ENCODE measurements at regions not wholly inside any gene's neighbourhood (a gene's known extent, or its start where the extent isn't known, plus 50 kb on each side); places are given as distances from the start of the nearest gene placed in this dataset.

DNA sequence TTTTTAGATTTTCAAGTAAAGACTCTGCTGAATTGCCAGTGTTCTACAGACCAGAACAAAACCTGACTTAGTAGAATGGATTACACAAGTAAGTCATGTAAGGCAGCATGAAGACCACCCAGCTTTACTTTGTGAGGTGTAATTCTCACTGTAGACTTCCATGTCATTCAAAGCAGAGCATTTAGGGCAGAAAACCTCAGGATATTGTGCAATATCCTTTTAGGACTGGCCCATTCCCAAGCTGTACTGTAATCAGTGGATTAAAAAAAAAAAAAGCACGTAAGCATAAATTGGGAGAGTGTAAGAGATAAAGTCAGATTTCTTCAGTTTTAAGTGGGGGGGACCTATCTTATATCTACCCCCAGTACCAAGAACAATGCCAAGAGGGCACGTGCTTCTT, 380.5 kb upstream of the PRMT6 start:
- no peak for DNase-seq (ENCODE audit: low read depth)

DNA sequence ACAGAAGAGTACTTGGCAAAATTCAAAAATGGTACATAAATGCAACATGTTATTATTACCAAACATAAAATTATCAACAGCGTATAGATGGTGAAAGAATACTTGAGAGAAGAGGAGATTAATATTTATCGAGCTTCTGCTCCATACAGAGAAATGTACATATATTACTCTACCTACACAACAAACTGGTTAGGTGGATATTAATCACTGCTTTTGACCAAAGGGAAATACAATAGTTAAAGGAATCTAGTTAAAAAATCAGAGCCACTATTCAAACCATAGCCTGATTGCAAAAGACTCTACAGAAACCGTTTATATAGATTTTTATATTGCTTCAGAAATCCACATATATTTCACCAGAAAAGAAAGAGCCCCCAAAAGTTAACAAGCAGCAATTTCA, 379.3 kb upstream of the PRMT6 start:
- no peak for DNase-seq (ENCODE audit: low read depth)

DNA sequence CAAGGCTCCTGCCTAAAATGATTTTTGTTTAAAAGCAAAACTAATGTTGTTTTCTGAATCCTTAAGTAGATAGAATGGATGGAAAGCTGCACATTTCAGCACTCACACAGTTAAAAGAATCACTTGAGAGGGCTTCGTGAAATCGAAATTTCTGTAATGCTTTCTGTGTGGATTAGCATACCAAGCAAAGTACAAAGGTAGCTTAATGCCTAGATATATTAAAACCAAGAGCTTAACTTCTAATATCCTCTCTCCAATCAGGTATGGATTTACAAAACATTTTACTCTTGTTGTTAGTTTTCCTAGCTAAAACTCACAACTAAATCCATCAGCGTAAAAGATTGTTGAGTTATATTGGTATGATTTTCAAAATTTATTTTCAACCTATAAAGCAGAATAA, 378.8 kb upstream of the PRMT6 start:
- no peak for DNase-seq (ENCODE audit: low read depth)

DNA sequence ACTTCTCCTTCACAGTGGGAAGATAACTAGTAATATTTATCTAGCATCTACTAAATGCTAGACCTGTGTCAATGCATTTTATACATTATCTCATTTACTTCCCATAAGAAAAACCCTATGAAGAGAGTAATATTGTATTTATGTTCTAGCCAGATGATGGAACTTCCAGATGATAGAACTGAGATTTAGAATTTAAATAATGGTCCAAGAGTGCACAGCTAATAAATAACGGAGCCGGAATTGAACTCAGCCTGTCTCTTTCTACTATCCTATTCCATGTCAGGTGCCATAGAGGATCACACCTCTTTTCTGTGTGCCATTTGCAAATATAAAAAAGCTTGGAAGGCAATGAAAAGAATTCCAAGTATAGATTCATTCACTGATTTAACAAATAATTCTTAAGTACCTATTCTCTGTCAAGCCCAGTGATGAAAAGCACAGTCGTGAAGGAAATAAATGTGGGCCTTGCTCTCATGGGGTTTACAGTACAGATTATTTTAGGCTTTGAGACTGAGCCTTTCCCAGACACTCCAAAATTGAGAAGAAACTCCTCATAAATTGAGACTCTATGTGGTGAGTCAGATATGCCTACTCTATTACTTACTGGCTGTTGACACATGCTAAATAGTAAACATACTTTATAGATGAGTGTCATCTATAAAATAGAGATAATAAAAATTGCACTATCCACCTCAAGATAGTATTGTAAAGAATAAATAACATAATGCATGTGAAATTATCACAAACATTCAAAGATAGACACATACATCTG, 378.0 kb upstream of the PRMT6 start:
- DNase-seq (ENCODE audit: low read depth): no peak

DNA sequence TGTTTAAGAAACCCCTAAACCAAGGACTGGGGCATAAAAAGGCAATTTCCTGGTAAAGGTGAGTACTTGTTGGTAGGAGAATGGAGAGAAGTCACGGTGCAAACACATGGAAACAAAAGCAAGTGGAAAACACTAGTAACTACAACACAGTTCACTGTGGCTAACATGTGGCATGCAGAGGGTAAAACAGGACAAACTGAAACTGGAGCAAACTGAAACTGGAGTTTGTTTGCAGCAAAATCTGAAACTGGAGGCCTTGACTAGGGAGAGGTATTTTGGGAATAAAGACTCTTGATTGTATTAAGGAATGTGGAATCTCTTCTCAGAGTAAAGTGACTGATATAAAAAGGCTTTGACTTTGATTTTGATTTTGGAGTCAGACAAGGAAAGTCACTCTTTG, 376.3 kb upstream of the PRMT6 start:
- peak; percentile 1 for DNase-seq (ENCODE audit: low read depth)

DNA sequence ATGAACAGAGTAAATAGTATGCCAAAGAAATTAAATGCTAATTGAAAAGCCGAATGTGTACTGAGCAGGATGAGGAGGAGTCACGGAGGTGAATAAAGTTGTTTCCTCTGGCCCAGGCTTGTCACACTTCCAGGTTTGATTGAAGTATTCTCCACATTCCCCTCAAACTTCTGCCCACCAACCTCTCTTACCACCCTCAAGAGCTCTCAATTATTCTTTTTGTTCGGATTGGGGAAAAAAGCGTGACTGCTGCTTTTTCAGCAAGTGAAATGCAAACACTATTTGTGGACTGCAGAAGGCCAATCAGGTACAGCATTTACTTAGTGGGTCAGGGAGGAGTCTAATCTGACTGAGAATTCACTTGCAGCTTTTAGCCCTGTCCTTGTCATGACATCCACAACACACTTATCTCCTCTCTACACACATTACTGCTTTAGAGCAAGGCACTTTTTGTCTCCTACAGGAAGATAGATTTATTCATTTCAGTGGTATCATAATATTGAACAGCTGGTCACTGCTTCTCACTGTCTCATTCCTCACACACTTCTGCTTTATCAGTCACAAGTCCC, 375.6 kb upstream of the PRMT6 start:
- DNase-seq (ENCODE audit: low read depth): no peak

DNA sequence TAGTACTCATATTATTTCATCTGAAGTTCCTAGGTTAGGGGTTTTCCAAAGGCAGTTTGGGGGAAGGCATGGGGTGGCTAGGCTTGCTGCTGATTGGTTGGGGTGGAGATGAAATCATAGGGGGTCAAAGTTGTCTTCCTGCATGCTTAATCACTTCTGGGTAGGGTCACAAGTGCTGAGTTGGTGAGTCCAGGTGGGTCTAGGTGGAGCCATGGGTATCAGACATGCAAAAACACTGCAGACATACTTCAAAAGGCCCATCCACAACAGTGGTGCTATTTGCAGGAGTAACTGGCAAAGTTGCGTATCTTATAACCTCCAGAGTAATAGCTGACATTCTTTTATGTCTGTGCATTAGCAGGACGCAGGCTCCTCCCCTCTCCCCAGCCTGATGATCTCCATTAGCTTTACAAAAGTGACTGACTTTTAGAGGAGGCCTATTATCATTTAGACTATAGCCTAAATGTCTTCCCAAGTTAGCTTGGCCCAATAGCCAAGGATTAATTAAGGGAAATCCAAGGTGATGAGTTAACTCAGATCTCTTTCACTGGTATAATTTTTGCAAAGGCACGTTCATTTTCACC, 374.4 kb upstream of the PRMT6 start:
- no peak for DNase-seq (ENCODE audit: low read depth)

DNA sequence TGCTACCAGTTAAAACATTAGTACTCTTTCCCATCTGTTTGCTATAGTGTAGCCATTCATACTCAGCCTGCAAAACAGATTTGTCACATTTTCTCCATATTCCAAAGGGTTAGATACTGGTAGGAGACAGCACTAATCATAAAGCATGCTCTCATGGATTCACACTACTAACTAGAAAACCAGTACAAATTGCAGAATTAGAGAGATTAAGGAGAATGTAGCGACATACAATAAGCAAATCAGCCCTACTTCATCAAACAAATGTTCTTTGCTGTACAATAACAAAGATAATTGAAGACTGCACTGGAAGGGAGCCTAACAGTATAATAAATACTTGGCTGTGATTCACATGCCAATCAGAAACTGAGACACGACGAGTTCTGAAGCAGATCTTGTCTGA, 368.0 kb upstream of the PRMT6 start:
- DNase-seq (ENCODE audit: low read depth): no peak

DNA sequence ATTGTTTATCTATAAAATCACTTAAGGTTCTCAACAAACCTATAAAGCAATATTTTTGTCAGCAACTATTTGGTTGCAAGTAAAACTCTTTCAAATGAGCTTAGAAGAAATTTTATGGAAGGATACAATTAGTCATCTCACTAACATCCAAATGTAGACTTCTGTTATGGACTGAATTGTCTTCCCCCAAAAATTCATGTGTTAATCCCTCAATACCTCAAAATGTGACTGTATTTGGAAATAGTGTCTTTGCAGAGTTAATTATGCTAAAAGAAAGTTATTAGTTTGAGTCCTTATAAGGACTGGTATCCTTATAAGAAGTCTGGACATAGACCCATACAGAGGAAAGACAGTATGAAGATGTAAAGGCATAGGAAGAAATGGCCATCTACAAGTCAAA, 357.8 kb upstream of the PRMT6 start:
- no peak for DNase-seq (ENCODE audit: low read depth)

DNA sequence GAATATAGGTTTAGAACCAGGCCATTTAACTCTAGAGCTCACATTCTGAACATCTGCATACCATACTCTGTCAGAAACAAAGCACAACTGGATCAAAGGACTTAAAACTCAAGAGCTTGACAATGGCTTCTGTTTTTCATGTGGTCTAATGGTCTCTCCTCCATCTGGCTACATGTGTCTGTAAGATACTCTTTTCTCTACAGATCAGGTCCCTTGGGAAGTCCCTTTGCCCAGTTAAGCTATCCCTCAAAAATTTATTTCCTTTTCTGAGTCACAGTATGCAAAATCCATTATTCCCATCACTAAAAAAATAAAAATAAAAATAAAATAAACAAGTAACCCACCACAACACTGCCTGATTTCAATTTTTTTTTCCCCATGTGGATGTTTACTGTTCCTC, 357.0 kb upstream of the PRMT6 start:
- DNase-seq (ENCODE audit: low read depth): no peak

DNA sequence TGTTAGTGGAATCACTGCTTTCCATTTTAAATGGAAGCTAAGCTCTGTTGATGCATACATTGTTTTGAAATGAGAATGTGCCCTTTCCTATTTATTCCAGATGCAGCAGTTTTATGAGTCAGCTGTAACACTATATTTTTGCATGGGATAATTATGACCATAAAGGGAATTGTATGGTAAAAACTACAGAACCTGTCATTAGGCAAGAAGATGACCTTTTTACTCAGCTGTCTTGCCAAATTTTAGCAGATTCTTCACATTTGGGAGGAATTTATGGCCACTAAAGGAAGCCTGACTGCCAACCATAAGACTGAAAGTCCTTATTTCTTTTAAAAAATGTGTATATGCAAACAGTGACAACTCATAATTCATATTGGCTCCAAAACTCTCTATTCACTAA, 356.3 kb upstream of the PRMT6 start:
- DNase-seq (ENCODE audit: low read depth): no peak

DNA sequence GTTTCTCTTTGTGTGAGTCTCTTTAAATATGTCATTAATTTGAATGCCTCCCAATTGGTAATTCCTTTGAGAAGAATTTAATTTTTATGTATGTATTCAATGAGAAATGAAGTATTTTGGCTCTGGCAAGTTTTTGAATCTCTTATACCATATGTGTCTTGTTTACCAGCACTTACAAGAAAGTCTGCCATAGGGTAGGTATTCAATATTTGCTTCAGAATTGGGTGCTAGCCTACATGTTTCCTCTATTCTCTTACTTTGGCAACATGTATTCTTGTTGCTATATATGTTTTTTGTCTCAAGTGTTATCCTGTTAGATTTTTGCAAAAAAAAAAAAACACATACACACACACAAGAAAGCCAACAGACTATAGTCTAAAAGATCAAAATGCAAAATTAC, 350.5 kb upstream of the PRMT6 start:
- DNase-seq (ENCODE audit: low read depth): no peak

DNA sequence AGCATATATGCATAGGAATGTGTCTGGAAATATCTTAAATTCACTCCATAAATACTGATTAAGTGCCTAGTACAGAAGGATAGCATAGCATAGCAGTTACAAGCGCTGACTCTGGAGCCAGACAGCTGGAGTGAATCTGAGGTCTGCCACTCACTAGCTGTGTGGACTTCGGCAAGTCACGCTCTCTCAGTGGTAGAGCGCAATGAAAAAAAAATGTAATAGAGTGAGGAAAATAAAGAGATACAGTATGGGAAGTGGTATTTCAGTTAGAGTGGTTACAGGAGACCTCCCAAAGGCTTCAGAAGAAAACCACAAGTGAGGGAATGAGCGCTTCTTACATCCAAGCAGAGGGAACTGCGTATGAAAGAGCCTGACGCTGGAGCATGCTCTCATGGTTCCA, 338.9 kb upstream of the PRMT6 start:
- no peak for DNase-seq (ENCODE audit: low read depth)

DNA sequence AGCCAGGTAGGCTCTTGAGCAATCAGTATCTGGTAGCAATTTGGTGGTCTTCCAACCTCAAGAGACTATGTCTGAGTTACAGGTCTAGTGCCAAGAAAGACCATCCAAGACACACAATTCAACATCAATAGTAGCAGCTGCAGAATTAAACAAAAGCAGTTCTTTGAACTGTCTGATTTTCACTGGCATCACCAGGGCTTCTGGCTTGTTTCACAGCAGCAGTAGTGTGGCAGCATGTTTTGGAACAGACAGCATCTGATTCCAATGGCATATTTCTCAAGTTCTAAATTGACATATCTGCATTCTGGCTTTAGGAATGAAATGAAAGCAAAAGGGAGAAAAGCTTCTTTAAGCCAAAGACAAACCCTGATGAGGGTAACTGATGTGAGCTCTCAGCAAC, 334.7 kb upstream of the PRMT6 start:
- DNase-seq (ENCODE audit: low read depth): no peak

DNA sequence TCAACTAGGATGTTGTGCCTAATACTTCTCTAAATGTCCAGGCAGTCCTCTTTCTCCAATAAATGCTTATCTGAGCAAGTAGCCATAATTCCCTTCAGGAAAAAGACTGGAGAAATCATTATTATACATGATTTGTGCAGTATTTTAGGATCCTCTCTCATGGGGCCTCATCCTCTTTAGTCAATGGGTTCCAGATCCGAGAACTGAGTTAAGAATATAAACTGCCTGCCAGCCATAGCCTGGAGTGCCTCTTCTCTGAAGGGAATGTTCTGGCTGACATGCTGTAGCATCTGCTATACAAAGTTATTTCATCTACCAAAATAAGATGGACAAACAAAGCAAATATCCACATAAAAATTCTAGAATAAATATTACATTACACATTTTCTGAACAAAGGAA, 334.0 kb upstream of the PRMT6 start:
- DNase-seq (ENCODE audit: low read depth): no peak

DNA sequence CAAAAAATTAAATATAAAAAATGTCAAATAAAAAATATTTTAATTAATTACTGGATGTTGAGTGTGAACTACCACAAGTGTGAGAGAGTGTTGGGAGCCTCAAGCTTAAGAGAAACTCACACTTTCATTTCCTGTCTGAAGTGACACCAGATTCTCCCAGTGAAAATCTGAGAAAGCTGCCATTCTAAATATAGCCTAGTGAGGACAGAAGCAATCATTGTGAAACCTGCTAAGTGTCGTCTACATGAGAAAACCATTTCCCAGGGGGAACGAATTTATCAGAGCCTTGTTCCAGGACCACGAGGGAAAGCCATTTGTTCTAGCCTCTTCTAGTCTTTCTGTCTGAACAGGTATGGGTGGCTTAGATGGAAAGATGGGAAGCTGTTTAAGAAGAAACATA, 329.3 kb upstream of the PRMT6 start:
- no peak for DNase-seq (ENCODE audit: low read depth)

DNA sequence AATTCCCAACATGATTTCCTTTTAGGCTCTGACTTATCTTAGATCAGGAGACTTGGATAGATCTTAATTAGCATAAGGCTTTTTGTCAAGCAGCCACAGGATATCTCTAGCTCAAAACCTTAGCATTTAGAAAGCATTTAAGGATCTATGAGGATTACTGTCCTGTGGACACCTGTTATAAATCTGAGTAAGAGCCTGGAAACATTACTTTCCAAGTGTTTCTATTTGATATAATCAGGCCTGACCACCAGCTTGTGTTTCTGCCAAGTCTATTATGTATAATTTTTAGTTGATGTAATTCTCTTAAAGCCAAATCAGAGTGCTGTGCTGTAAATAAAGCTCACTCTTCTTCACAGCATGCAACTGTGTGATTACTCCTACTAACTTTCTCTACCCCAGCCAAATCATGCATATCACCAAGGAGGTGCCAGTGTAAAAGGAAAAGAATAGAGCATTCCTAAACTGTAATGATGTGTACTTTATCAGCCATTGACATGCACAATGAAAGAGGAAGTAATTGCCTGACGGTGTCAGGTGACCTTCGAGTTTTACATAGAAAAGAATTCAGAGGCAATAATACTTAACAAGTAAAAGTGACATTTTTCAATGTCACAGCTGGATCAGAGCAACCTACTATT, 309.9 kb upstream of the PRMT6 start:
- DNase-seq (ENCODE audit: low read depth): no peak

DNA sequence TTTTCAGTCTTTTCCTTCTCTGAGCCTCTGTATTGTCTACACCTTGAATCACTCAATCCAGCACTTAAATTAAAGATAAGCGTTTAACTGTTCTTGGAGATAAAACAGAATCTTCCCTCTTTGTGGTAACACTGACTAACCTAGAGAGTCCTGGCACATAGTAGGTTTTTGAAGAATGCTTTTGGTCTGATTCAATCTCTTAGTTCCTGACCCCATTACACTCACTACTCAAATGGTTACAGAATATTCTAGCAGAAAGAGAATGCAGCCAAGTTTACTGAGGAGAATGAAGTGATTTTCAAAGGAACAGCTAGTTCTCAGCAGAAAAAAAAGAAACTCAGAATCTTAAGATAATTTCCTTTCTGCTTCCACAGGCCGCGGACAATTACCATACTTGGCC, 309.2 kb upstream of the PRMT6 start:
- DNase-seq (ENCODE audit: low read depth): no peak

DNA sequence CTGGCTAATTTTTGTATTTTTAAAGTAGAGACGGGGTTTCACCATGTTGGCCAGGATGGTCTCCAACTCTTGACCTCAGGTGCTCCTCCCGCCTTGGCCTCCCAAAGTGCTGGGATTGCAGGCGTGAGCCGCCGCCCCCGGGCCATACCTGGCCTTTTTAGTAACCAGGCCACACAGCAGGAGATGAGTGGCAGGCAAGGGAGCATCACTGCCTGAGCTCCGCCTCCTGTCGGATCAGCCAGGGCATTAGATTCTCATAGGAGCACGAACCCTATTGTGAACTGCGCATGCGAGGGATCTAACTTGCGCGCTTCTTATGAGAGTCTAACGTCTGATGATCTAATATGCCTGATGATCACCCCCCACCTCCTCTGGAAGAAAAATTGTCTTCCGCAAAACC, 308.7 kb upstream of the PRMT6 start:
- DNase-seq (ENCODE audit: low read depth): no peak

DNA sequence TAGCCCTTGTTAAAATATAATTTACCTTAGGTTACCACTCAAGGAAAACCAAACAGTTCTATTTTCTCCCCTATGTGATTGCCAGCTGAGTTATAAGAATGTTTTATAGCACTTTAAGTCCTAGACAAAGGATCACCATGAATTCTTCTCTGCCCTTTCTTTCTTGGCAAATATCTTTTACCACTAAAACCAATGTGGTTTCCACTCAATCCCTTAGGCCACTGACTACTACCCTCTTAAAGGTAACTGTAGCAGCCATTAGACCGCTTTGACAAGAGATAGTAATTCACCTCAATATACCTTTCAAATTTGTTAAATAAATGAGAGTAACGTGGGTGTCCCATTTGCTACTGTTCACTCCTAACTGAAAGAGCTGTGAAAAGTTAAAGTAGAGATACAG, 307.9 kb upstream of the PRMT6 start:
- DNase-seq (ENCODE audit: low read depth): no peak

DNA sequence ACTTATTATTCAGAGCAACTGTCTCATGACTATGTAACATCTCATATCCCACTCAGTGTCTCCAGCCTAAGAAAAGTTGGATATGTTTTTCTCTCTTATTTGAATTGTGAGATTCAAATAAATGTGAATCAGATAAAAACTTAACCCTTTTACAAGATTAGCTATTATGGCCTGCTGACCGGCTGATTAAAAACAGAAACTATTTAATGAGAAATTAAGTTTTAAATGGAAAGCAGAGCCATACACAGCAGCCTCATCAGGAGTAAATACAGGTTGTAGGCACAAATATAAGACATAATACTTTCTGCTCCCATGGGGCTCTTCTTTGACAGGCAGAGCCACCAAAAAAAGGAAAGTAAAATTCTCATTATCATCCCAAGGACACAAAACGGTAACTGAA, 307.0 kb upstream of the PRMT6 start:
- DNase-seq (ENCODE audit: low read depth): no peak

DNA sequence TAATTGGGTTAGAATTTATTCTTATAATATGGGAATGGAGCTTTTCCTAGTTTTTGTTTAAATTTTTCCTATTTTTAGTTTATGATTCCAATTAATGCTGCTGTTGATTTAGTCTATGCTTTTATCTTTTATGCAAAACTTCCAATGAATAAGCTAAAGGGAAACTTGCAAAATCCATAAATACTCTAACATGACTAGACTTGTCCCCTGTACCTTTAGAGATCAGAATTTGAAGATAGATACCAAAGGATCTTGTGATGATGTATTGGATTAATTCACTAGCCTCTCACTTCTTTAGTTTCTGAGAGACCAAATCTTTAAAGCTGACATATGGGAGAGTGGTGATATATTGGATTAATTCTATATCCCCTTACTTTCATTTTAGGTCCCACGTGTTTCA, 306.6 kb upstream of the PRMT6 start:
- DNase-seq (ENCODE audit: low read depth): no peak

DNA sequence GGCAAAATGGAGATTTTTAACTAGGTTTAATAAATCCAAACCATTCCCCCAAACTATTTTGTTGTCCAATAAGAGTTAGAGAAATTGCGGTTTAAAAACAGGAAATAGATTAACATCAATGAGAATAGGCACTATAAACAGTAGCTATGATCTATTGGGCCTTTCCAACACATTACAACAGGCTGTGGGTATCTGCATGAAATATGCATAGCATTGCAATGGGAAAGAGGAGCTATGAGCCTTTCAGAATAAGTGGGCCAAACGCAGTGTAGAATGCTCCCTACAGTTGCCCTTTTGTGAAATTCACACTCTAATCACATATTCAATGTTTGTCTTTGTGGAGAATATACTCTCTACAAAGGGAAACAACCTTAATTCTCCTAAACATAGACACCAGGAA, 305.5 kb upstream of the PRMT6 start:
- DNase-seq (ENCODE audit: low read depth): no peak

All from M059J (cell line).